MM.1S (cell line): ENCODE measurements at regions not wholly inside any gene's neighbourhood (a gene's known extent, or its start where the extent isn't known, plus 50 kb on each side); places are given as distances from the start of the nearest gene placed in this dataset.

Experiments
- DNase-seq: peaks from one replicate; pipeline ENCODE4 v3.0.0-alpha.2; 2015
- H2AFZ ChIP-seq: fragments of 300-600 bp; sonication (generic); 2 replicates; pipeline ENCODE4 v1.6.0; 2016; ENCODE audit warnings: antibody characterized with exemption, low read length
- H3F3A ChIP-seq: fragments of 300-600 bp; sonication (generic); 2 replicates; pipeline ENCODE4 v1.6.1; 2016; ENCODE audit warnings: mild to moderate bottlenecking, antibody characterized with exemption, low read length, moderate library complexity, mixed read lengths; ENCODE audit not compliant: insufficient read depth
- H3K27ac ChIP-seq: fragments of 300-600 bp; sonication (generic); 2 replicates; pipeline ENCODE4 v1.5.1; 2016; ENCODE audit warnings: mild to moderate bottlenecking, low read length
- H3K27me3 ChIP-seq: fragments of 300-600 bp; sonication (generic); replicated peaks from 2 replicates; pipeline ENCODE4 v1.6.0; 2016; ENCODE audit warnings: low read length; ENCODE audit not compliant: insufficient read depth
- H3K36me3 ChIP-seq: fragments of 300-600 bp; sonication (generic); replicated peaks from 2 replicates; pipeline ENCODE4 v1.6.1; 2016; ENCODE audit warnings: mild to moderate bottlenecking, low read length, mixed read lengths; ENCODE audit not compliant: insufficient read depth
- H3K4me1 ChIP-seq: fragments of 300-600 bp; sonication (generic); 2 replicates; pipeline ENCODE4 v1.6.1; 2016; ENCODE audit warnings: low read length, mixed read lengths
- H3K4me2 ChIP-seq: fragments of 300-600 bp; sonication (generic); 2 replicates; pipeline ENCODE4 v1.6.0; 2016; ENCODE audit warnings: low read depth, low read length
- H3K4me3 ChIP-seq: fragments of 300-600 bp; sonication (generic); 2 replicates; pipeline ENCODE4 v1.5.1; 2016; ENCODE audit warnings: low read length, mixed read lengths
- H3K79me2 ChIP-seq: fragments of 300-600 bp; sonication (generic); 2 replicates; pipeline ENCODE4 v1.6.1; 2016; ENCODE audit warnings: mixed run types, low read length, mixed read lengths
- H3K9ac ChIP-seq: fragments of 300-600 bp; sonication (generic); 2 replicates; pipeline ENCODE4 v1.6.1; 2016; ENCODE audit warnings: low read length, mixed read lengths
- H3K9me2 ChIP-seq: fragments of 300-600 bp; sonication (generic); replicated peaks from 2 replicates; pipeline ENCODE4 v1.6.1; 2016; ENCODE audit warnings: mild to moderate bottlenecking, low read length, mixed read lengths; ENCODE audit not compliant: insufficient read depth
- H3K9me3 ChIP-seq: fragments of 300-600 bp; sonication (generic); replicated peaks from 2 replicates; pipeline ENCODE4 v1.6.1; 2016; ENCODE audit warnings: mild to moderate bottlenecking, low read length, mixed read lengths; ENCODE audit not compliant: insufficient read depth
- H4K20me1 ChIP-seq: fragments of 300-600 bp; sonication (generic); 2 replicates; pipeline ENCODE4 v1.6.1; 2016; ENCODE audit warnings: mild to moderate bottlenecking, low read length, moderate library complexity, mixed read lengths; ENCODE audit not compliant: insufficient read depth
- CTCF ChIP-seq: fragments of 300-600 bp; sonication (generic); IDR thresholded peaks from 2 replicates; pipeline ENCODE4 v1.5.1; 2016; ENCODE audit warnings: antibody characterized with exemption, low read length, mixed read lengths
- EZH2 ChIP-seq: fragments of 300-600 bp; sonication (generic); optimal IDR thresholded peaks from 2 replicates; pipeline ENCODE3; 2017; ENCODE audit warnings: low read depth, mild to moderate bottlenecking, antibody characterized with exemption, low read length, mixed read lengths
- EZH2phosphoT487 ChIP-seq: fragments of 300-600 bp; sonication (generic); IDR thresholded peaks from 2 replicates; pipeline ENCODE4 v1.6.1; 2018; ENCODE audit warnings: antibody characterized with exemption, low read length

DNA sequence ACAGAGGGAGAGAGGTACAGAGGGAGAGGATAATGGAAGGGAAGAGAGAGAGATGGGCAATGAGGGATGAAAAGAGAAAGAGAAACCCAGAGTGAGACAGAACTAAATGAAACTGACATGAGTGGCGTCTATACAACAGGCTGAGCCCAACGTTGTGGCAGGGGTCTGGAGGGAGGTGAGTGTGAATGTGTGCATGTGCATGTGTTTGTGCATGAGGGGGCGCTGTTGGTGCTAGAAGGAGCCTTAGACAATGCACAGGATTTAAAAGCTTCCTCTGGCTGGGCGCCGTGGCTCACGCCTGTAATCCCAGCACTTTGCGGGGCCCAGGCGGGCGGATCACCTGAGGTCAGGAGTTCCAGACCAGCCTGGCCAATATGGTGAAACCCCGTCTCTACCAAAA lies 454.8 kb upstream of the CDH11 start:
- H3F3A ChIP-seq = no peaks in the 10 kb centered on the region
- H2AFZ ChIP-seq = no peak overlapping the region
- H3K4me1 ChIP-seq = no peaks in the 10 kb centered on the region
- no peaks in the 10 kb centered on the region for H4K20me1 ChIP-seq
- H3K9ac ChIP-seq = no peak overlapping the region
- H3K4me3 ChIP-seq = no peak overlapping the region
- no peaks in the 10 kb centered on the region for H3K9me2 ChIP-seq
- H3K27me3 ChIP-seq = no peaks in the 10 kb centered on the region
- no peaks in the 10 kb centered on the region for H3K79me2 ChIP-seq
- TF ChIP-seq CTCF (no peak), EZH2 (no peak)
- H3K36me3 ChIP-seq = no peaks in the 10 kb centered on the region
- no peak overlapping the region for H3K27ac ChIP-seq
- no peak for DNase-seq
- no peak overlapping the region for H3K4me2 ChIP-seq
- H3K9me3 ChIP-seq = no peaks in the 10 kb centered on the region

- no peaks in the 10 kb centered on the region for H3K36me3 ChIP-seq
- no peak overlapping the region for H3K4me2 ChIP-seq
- no peak overlapping the region for H3K4me3 ChIP-seq
- no peaks in the 10 kb centered on the region for H3F3A ChIP-seq
- no peak overlapping the region for H3K27ac ChIP-seq
- H3K9me2 ChIP-seq = no peaks in the 10 kb centered on the region
- no peaks in the 10 kb centered on the region for H3K9me3 ChIP-seq
- H3K27me3 ChIP-seq = no peaks in the 10 kb centered on the region
- H3K9ac ChIP-seq = no peak overlapping the region
- no peak for TF ChIP-seq EZH2phosphoT487
- TF ChIP-seq CTCF = no peak
- TF ChIP-seq EZH2 = no peak
- H2AFZ ChIP-seq = no peak overlapping the region
- no peak for DNase-seq
- H3K79me2 ChIP-seq = no peaks in the 10 kb centered on the region
- H4K20me1 ChIP-seq = no peaks in the 10 kb centered on the region
- H3K4me1 ChIP-seq = no peaks in the 10 kb centered on the region
Observed at GRCh38 chr16:65576139-65576538, 454.3 kb upstream of the CDH11 start.

DNA sequence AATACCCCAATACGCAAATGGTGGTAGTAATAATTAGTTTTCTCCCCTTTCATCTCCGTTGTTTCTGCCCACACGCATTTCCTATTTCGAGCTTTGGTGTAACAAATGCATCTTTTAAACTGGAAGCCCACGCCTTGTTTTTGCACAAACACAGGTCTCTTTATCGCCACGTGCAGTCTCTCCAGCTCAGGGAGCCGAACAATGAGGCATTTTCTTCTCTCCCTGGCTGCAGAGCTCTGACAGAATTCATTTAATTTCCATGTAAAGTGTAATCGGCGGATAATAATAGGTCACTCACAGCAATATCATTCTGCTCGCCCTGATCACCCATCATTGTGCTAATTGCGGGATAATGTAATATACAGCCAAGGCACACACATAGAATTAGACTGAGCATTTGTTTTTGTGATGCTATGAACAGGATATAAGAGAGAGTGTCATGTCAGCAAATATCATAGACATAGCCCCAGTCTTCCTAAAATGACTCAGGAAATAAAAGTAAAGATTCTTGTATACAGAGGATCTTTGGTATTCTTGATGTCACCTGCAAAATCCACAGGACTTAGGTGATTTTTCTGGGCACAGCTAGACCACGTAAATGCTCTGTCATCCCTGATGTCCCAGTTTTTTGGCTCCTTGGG lies 452.6 kb upstream of the CDH11 start:
- Histone ChIP-seq H3K4me3 (no peak overlapping the region), H3K9ac (no peak overlapping the region), H3K27me3 (no peaks in the 10 kb centered on the region), H3K79me2 (no peaks in the 10 kb centered on the region), H3K36me3 (no peaks in the 10 kb centered on the region), H3K4me2 (no peak overlapping the region), H3K4me1 (no peaks in the 10 kb centered on the region), H3K9me3 (no peaks in the 10 kb centered on the region), H3K27ac (no peak overlapping the region), H2AFZ (no peak overlapping the region), H3F3A (no peaks in the 10 kb centered on the region), H3K9me2 (no peaks in the 10 kb centered on the region), H4K20me1 (no peaks in the 10 kb centered on the region)
- TF ChIP-seq EZH2 = no peak
- TF ChIP-seq CTCF = no peak
- no peak for TF ChIP-seq EZH2phosphoT487
- no peak for DNase-seq
